ENCODE measurements at regions not wholly inside any gene's neighbourhood (a gene's known extent, or its start where the extent isn't known, plus 50 kb on each side); places are given as distances from the start of the nearest gene placed in this dataset.
A peak's percentile ranks its signal among the peaks of the same experiment; 100 is the strongest.

DNA sequence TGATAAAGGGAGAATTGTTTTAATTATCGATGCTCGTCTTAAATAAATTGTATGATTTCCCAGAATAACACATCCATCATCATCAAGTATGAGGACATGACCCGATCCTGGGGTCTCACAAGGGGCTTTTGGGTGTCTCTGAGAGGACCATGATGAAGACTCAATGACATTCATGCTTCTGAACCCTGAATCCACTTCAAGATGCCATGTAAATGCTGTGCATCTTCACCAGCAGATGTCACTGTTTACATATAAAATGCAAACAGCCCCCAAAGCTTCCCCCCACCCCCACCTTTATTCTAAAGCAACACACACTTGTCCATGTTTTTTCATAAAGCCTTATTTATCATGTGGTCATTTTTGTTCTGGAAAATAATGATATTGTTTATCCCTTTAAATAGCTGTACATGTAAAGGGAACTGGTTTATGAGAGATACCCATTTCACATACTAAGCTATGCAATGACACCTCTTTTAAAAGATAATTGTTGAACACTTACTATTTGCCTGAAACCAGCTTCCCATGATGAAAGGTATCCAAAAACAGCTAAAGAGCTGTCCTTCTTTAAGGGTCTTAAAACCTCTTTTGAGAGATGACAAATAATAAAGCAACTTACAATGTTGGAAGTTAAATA lies 69.7 kb upstream of the UBE3A start:
- DNase-seq (ENCODE audit: low read depth): peak; percentile 54

DNA sequence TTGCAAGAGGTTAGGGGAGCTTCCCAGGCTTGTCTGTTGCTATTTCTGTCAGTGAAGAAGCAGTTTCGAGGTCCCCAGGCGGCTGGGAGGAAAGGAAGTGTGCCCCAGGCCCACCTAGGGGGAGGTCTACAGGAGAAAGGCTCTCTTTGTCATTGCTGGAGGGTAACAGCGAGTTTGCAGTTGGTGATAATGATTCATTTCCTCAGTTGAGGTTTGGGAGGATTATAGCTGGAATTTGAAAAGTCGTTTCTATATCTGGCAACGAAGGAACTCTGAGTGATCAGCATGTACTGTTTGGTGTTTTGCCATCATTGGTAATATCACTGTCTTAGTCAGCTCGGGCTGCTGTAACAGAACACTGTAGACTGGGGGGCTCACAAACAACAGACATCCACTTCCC lies 65.5 kb upstream of the UBE3A start:
- peak; percentile 93 for DNase-seq (ENCODE audit: low read depth)

DNA sequence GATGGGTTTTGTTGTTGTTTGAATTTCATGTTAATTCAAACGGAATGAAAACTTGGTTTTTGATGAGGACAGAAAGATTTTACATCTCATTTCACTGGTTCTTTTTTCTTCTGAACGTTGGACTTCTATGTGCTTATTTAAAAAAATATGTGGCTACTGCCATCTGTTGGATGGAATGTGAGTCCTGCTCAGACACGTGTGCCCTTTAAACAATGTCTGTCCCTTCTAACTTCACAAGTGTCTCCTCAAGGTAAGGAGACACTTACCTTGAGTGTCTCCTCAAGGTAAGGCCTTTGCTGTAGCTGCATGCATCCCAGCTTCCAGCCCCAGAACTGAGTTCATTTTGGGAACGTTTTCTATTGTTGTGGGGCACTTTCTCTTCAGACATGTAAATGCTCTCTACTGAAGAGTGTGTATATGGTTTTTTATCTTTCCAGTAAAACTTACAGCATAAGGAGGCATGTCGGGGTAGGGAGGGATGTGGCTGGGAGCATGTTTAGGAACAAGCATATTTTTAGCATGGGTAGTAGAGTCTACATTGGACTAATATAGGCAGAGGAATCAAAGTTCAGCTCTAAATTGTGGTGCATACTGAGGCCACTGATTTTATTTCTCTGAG lies 63.1 kb upstream of the UBE3A start:
- peak; percentile 70 for DNase-seq (ENCODE audit: low read depth)

DNA sequence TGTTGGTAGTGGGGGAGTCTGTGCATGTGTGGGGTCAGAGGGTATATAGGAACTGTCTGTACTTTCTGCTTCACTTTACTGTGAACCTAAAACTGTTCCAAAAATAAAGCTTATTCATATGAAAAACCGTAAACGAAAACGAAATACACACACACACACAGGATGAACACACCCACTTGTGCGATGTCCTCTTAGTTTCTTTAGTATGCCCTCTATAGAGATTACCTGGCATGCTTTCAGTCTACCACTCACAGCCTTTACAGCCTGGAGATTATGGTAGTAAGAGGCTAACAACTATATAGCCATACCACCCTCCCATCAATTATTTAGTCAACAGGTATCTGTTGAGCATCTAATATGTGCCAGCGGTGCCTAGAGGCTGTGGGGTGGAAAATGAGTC lies 60.0 kb upstream of the UBE3A start:
- no peak for DNase-seq (ENCODE audit: low read depth)

DNA sequence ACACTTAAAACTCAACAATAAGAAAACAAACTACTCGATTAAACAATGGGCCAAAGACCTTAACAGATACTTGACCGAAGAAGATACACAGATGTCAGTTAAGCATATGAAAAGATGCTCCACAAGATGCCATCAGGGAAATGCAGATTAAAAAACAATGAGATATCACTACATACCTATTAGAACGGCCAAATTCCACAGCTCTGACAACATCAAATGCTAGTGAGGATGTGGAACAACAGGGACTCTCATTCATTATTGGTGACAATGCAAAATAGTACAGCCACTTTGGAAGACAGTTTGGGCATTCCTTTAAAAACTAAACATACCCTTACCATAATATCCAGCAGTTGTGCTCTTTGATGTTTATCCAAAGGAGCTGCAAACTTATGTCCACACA lies 59.1 kb upstream of the UBE3A start:
- DNase-seq (ENCODE audit: low read depth): no peak

DNA sequence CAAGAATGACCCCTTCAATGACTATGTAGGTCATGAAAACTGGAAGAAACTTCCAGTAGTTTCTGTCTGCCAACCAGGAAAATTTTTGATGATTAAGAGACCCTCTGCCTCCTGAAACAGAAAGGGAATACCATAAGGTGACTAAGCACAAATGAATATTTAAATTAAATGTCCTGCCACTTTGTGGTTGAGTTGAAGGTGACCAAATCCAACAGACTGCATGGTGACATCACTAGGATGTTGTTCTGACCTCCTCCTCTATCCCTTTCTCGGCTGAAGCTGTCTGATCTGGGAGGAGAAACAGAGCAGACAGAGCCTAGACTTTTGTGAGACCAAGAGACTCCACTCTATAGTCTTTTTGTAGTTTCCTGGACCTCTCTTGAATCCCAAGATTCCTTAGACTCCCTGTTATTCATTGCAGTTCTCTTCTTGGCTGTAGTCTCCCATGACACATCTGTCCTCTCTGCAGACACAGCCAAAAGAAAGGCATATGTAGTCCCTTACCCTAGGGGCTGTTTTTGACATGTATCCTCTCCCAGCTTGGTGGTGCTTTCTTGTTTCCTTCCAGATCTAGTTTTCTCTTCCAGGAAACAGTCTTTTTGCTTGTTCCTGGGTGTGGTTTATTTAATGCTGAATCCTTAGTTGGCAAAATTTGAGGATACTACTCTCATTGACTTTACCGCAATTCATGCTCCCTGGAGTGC lies 55.2 kb upstream of the UBE3A start:
- DNase-seq (ENCODE audit: low read depth): no peak

DNA sequence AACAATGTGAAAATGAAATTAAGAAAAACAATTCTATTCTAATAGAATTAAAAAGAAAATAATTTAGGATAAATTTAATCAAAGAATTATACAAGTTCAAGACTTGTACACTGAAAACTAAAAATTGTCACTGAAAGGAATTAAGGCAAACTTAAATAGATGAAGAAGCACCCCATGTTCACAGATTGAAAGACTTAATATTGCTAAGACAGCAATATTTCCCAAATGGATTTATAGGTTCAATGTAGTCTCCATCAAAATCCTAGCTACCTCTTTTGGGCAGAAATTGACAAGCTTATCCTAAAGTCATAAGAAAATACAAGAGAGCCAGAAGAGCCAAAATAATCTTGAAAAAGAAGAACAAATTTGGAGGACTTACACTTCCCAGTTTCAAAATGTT lies 53.5 kb upstream of the UBE3A start:
- no peak for DNase-seq (ENCODE audit: low read depth)
